GM12892 (cell line): ENCODE measurements at regions not wholly inside any gene's neighbourhood (a gene's known extent, or its start where the extent isn't known, plus 50 kb on each side); places are given as distances from the start of the nearest gene placed in this dataset.

Experiments
- POLR2A ChIP-seq: IDR thresholded peaks from 2 replicates; pipeline ENCODE4 v1.6.1; 2011; ENCODE audit warnings: low read depth, low read length, control low read depth
- TAF1 ChIP-seq: IDR thresholded peaks from 2 replicates; pipeline ENCODE4 v1.6.1; 2011; ENCODE audit warnings: low read depth, mild to moderate bottlenecking, control low read depth, low read length, borderline replicate concordance

DNA sequence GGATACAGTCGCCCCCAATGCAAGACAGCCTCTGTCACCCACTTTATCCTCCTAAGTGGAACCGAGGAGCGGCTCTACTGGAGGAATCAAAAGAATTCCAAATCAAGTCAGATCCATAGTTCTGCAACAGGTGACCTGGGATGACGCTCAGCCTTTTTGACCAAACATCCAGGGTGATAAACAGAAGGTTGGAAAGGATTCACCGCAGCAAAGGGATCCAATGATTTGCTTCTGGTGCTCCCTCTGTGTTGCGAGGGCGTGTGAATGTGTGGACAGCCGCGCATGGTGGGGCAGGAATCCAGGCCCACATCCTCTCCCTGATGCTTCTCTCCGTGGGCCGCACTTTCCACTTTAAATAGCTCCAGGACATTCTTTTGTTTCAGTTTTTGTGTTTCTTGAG is 116.8 kb upstream of the CDH4 start:
- TF ChIP-seq TAF1 (no peak), POLR2A (no peak)
